Middle frontal gyrus (tissue), 1 donor: ENCODE measurements at regions not wholly inside any gene's neighbourhood (a gene's known extent, or its start where the extent isn't known, plus 50 kb on each side); places are given as distances from the start of the nearest gene placed in this dataset.
"Not testable (repeated sequence)": the region's sequence is repeated elsewhere in the genome, so short reads cannot be mapped to it uniquely, and the experiment has no call there.

Experiments
- DNase-seq: peaks from one replicate; pipeline ENCODE4 v3.0.0-alpha.2; 2015; ENCODE audit warnings: low spot score; ENCODE audit errors: extremely low spot score

DNA sequence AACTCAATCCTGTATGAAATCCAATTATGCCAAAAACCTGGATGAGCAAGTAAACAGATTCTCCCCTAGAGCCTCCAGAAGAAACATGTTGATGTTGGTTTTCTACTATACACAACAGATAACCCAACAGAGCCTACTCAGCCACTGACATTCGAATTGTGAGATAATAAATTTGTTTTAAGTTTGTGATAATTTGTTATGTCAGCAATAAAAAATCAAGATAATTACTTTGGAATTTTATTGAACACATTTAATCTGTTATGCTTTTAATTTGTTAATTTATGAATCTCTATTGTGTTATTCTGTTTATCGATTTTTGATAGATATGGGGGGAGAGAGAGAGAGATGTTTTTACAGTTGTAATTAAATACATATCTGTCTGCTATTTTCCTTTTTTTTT is 1016.1 kb upstream of the PCDH7 start:
- no peak for DNase-seq

DNA sequence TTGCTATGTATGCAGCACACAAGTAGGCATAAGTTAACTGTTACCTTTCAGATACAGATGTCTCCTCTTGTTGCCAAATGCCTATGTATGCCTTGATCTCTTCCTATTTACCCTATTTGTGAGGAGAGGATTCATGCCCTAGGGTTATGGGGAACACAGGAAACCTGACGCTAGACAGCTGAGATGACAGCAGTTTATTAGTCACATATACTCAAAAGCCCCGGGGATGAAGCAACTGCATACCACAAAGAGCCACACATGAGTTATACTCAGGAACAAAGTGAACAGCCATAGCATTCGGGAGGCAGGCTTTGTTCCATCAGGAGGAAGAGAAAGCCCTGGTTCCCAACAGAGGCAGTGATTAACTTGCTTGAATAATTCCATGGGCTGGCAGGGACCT is 1011.7 kb upstream of the PCDH7 start:
- DNase-seq, result no peak

- DNase-seq, result no peak
These were observed 1009.6 kb upstream of the PCDH7 start for GRCh38 chr4:29710519-29710918.

DNA sequence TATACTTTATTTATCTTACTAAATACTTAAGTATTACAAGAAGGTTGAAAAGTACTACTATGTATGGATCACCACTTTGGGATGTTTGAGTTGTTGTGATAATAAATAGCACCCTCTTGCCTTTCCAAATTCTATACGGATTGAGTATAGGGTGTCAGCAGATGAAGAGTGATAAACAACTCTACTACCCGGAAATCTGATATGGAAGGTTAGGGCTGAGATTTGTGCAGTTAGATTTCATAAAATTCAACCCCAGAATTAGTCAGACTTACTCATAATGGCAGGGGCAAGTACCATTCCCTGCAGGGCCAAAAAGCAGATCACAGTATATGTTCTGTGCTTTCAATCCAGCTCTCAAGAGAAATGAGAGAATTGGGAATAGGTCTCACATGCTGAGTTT is 1008.9 kb upstream of the PCDH7 start:
- no peak for DNase-seq

GRCh38 chr4:29717287-29718057 is 1002.7 kb upstream of the PCDH7 start:
- no peak for DNase-seq

DNA sequence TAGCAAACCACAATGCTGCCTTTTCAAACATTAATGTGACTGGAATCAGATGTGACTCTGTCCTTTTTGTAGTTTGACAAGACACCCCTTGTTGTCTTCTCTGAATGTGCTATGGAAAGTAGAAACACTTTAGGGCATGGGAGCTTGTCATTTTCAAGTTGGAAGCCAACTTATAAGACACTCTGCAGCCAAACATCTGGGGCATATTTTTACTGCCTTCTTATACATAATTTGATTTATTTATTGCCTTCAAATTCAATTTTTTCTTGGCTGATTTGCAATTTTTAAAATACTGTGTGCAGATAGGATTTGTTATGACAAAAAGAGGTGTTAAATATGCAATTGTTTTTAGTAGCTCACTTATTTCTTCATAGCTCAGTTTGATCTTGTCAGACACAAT is 1002.0 kb upstream of the PCDH7 start:
- no peak for DNase-seq

GRCh38 chr4:29722253-29722652 is 997.9 kb upstream of the PCDH7 start:
- DNase-seq, result no peak

GRCh38 chr4:29726938-29727337 is 993.2 kb upstream of the PCDH7 start:
- DNase-seq, result no peak

GRCh38 chr4:29734343-29735213 is 985.6 kb upstream of the PCDH7 start:
- DNase-seq, result no peak

DNA sequence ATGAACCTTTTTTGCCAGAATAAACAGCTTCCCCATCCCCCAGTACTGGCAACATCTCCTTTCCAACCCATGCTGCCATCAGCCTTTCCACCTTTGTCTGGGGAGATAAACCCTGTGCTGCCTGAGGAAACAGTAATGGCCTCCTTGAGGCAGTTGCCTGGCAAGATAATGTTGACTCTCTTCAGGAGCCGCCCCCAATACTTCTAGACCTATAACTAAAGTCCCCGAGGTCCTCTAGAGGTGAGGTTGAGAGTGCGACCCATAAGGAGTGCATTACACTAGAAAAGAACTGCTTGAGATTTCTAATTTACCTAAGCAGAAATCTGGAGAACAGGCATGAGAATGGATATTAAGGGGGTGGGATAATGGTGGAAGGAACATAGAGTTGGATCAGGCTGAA is 963.2 kb upstream of the PCDH7 start:
- DNase-seq, result no peak

DNA sequence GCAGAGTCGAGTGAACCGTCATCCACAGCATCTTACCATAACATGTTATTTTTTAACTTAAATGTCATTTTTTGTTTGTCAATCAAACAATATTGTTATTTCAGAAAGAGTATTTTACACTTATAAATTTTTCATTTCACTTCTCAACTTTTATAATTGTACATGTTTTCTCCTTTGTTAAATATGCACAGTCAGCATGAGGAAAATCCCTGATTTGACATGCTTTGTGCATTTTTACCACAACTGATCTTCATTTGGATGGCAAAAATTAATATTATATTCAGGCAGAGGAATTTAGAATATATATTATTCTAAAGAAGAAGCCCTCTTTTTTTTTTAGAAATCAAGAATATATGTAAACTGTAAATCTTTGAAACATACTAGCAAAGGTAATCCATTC is 958.0 kb upstream of the PCDH7 start:
- DNase-seq, result no peak

DNA sequence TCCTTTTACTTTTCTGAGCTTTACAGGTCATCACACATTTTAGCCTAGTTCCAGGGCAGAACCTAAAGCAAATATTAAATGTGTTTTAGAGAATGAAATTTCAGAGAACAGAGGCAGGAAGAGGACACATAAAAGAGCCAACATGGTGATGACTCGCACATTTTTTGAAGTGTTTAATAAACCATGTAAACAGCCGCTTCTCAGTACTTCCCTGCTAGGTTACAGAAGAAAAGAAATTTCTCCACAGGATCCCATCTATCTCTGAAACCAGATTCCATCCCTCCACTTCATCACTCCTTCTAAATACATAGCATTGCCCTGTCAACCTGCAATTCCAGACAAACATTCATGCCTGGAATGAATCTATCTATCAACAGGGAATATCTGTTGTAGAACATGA is 949.5 kb upstream of the PCDH7 start:
- DNase-seq, result no peak

GRCh38 chr4:29788123-29788522 is 932.0 kb upstream of the PCDH7 start:
- DNase-seq, result not testable (repeated sequence)

DNA sequence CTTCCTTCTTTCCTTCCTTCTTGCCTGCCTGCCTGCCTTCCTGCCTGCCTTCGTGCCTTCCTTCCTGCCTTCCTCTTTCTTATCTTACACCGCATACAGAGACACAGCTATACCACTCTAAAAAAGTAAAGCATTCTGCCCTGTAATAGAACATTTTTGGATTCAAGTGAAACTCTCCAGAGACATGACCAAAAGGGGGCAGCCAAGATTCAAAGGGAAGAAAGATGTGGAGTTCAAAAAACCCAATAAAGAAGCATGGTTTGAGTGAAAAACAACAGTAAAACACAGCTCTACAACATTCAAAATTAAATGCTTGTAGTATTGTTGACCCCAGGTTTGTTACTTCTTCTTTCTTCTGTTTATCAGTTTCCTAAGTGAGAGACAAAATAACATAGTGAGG is 914.9 kb upstream of the PCDH7 start:
- no peak for DNase-seq

GRCh38 chr4:29805916-29806480 is 914.2 kb upstream of the PCDH7 start:
- no peak for DNase-seq

- no peak for DNase-seq
These were observed 902.2 kb upstream of the PCDH7 start for GRCh38 chr4:29817961-29818360.

GRCh38 chr4:29829067-29829466 is 891.1 kb upstream of the PCDH7 start:
- no peak for DNase-seq

GRCh38 chr4:29852537-29852936 is 867.6 kb upstream of the PCDH7 start:
- DNase-seq, result no peak

GRCh38 chr4:29853833-29854232 is 866.3 kb upstream of the PCDH7 start:
- no peak for DNase-seq

DNA sequence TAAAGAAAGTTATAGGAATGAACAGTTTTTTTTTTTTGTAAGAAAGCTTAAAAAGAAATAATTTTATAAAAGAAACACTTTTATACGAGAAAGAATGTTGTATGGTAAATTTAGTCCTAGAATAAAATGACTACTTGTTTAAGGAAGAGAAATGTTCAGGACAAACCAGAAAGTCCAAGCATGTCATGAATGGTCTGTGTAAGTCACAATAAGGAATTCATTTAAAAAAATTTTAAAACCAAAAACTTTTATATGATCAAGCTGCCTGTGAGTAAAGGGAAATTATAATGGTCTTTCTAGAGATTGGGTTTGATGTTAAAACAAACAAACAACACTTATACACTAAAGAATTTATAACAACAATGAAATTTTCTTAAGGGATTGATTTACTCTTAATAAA is 858.9 kb upstream of the PCDH7 start:
- no peak for DNase-seq

DNA sequence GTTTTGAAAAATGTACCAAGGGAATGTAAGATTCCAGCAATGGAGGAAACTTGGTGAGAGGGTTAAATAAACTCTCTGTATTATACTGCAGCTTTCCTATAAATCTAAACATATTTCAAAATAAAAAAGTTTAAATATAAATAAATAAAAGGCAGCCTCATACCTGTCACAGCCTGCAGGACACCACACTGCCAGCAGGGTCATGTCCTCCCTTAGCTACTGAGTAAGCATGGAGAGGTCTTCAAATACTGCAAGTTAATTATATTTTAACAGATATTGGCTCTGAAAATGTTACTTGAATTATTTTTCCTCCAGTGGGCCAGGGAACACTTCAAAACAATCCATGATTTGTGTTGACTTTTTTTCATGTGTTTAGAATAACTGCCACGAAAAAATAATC is 852.8 kb upstream of the PCDH7 start:
- DNase-seq, result no peak

DNA sequence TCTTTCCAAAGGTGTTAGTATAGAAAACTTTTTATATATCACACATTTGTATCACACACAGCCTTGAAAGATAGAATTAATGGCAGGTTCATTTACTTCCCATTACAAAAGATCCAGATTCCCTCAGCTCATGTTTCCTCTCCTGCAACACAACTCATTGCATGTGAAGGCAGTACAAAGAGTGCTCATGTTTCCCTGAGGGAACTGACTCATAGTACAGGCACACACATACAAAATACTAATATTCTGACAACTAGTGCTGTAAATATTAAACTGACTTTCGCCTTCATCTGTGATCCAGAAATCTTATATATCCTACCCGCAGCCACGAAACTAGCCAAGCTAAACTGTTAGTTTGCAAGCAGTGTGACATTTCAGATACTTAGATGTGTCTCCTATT is 819.8 kb upstream of the PCDH7 start:
- DNase-seq, result no peak
